ENCODE measurements at regions not wholly inside any gene's neighbourhood (a gene's known extent, or its start where the extent isn't known, plus 50 kb on each side); places are given as distances from the start of the nearest gene placed in this dataset.

- intact Hi-C loops (cut with micrococcal nuclease; ENCODE audit: unreplicated experiment): no loop called here
- ATAC-seq: no peak
- ChIA-PET CTCF (no interaction called here), POLR2A (no interaction called here)
- no peak overlapping the region for H3K4me3 ChIP-seq (ENCODE audit: low read depth in 2 of 2, low read length in 2 of 2)
- no peak overlapping the region for H3K27ac ChIP-seq (ENCODE audit: low read length)
- BruUV-seq (replicated peaks): no TSS peak
- no peaks in the 10 kb centered on the region for H3K27me3 ChIP-seq (ENCODE audit: control insufficient read depth, insufficient read depth, low read length)
- H3K4me1 ChIP-seq (ENCODE audit: control insufficient read depth, insufficient read depth, low read length): no peaks in the 10 kb centered on the region
- no peaks in the 10 kb centered on the region for H3K9me3 ChIP-seq (ENCODE audit: control insufficient read depth, insufficient read depth, low read depth, low read length)
- no peaks in the 10 kb centered on the region for H3K36me3 ChIP-seq (ENCODE audit: control insufficient read depth, insufficient read depth, low read length)
- in situ Hi-C loops (cut with HindIII; ENCODE audit: low pct_unique_long_range_greater_than_20kb, low sequenced_read_pairs): no loop called here
- no peak for DNase-seq (ENCODE audit: low read depth, low spot score)
- no peak for TF ChIP-seq CTCF (IDR thresholded peaks at IDR 0.05)
- no peak for TF ChIP-seq REST (IDR thresholded peaks at IDR 0.05; ENCODE audit: insufficient read depth in 1 of 2, low read depth in 2 of 2, low read length in 1 of 2)
- TF ChIP-seq POLR2AphosphoS5 (IDR thresholded peaks at IDR 0.05; ENCODE audit: low read depth, low read length): no peak
- TF ChIP-seq SIN3A (IDR thresholded peaks at IDR 0.05; ENCODE audit: borderline replicate concordance, insufficient read depth, low read depth, low read length): no peak
- no peak for TF ChIP-seq TCF7L2 (IDR thresholded peaks at IDR 0.05; ENCODE audit: low read depth, low read length)
These were observed 1661.6 kb upstream of the PCDH7 start for GRCh38 chr4:29058531-29058930.

GRCh38 chr4:29066861-29067260 is 1653.3 kb upstream of the PCDH7 start:
- H3K27me3 ChIP-seq (ENCODE audit: control insufficient read depth, insufficient read depth, low read length): no peaks in the 10 kb centered on the region
- ChIA-PET POLR2A (no interaction called here), CTCF (no interaction called here)
- no peak for TF ChIP-seq TCF7L2 (IDR thresholded peaks at IDR 0.05; ENCODE audit: low read depth, low read length)
- no peak for TF ChIP-seq REST (IDR thresholded peaks at IDR 0.05; ENCODE audit: insufficient read depth in 1 of 2, low read depth in 2 of 2, low read length in 1 of 2)
- TF ChIP-seq SIN3A (IDR thresholded peaks at IDR 0.05; ENCODE audit: borderline replicate concordance, insufficient read depth, low read depth, low read length): no peak
- no peak for TF ChIP-seq CTCF (IDR thresholded peaks at IDR 0.05)
- no peak for TF ChIP-seq POLR2AphosphoS5 (IDR thresholded peaks at IDR 0.05; ENCODE audit: low read depth, low read length)
- no peak overlapping the region for H3K4me3 ChIP-seq (ENCODE audit: low read depth in 2 of 2, low read length in 2 of 2)
- BruUV-seq (replicated peaks): no TSS peak
- DNase-seq (ENCODE audit: low read depth, low spot score) (no peak), ATAC-seq (no peak)
- no peaks in the 10 kb centered on the region for H3K36me3 ChIP-seq (ENCODE audit: control insufficient read depth, insufficient read depth, low read length)
- H3K27ac ChIP-seq (ENCODE audit: low read length): no peak overlapping the region
- H3K4me1 ChIP-seq (ENCODE audit: control insufficient read depth, insufficient read depth, low read length): no peaks in the 10 kb centered on the region
- H3K9me3 ChIP-seq (ENCODE audit: control insufficient read depth, insufficient read depth, low read depth, low read length): no peaks in the 10 kb centered on the region
- intact Hi-C loops (cut with micrococcal nuclease; ENCODE audit: unreplicated experiment): no loop called here
- in situ Hi-C loops (cut with HindIII; ENCODE audit: low pct_unique_long_range_greater_than_20kb, low sequenced_read_pairs): no loop called here

Data from Panc1 (cell line).